ENCODE measurements at regions not wholly inside any gene's neighbourhood (a gene's known extent, or its start where the extent isn't known, plus 50 kb on each side); places are given as distances from the start of the nearest gene placed in this dataset.

DNA sequence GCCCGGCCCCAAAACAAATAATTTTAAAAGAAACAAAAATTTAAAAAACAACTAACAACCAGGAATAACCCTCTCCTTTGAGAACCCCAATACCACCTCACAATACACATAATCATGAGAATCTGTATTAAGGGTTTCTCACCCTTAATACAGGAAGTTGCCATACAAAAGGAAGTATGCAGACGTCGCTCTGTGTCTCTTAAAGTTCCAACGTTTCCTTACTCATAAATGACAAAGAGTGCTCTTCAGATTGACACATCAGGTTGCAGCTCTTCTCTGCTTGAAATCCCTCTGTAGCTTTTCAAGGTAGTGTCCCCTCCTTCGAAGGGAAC is 73.9 kb upstream of the IRF2 start:
- TF ChIP-seq, protein P1, sequence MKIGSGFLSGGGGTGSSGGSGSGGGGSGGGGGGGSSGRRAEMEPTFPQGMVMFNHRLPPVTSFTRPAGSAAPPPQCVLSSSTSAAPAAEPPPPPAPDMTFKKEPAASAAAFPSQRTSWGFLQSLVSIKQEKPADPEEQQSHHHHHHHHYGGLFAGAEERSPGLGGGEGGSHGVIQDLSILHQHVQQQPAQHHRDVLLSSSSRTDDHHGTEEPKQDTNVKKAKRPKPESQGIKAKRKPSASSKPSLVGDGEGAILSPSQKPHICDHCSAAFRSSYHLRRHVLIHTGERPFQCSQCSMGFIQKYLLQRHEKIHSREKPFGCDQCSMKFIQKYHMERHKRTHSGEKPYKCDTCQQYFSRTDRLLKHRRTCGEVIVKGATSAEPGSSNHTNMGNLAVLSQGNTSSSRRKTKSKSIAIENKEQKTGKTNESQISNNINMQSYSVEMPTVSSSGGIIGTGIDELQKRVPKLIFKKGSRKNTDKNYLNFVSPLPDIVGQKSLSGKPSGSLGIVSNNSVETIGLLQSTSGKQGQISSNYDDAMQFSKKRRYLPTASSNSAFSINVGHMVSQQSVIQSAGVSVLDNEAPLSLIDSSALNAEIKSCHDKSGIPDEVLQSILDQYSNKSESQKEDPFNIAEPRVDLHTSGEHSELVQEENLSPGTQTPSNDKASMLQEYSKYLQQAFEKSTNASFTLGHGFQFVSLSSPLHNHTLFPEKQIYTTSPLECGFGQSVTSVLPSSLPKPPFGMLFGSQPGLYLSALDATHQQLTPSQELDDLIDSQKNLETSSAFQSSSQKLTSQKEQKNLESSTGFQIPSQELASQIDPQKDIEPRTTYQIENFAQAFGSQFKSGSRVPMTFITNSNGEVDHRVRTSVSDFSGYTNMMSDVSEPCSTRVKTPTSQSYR (CRISPR knock-in tag; IDR thresholded peaks at IDR 0.05): no peak
- no peak for TF ChIP-seq TCF7 (CRISPR knock-in tag; IDR thresholded peaks at IDR 0.05; ENCODE audit: low read depth)
- no peak for TF ChIP-seq ZNF138 (CRISPR knock-in tag; conservative IDR thresholded peaks at IDR 0.05)
- TF ChIP-seq NR3C1 (CRISPR knock-in tag; conservative IDR thresholded peaks at IDR 0.05; ENCODE audit: low read depth): no peak
- no peak for TF ChIP-seq ZNF121 (CRISPR knock-in tag; IDR thresholded peaks at IDR 0.05)
- no peak for TF ChIP-seq FOXP1 (CRISPR knock-in tag; IDR thresholded peaks at IDR 0.05; ENCODE audit: borderline replicate concordance)
- TF ChIP-seq, protein P2, sequence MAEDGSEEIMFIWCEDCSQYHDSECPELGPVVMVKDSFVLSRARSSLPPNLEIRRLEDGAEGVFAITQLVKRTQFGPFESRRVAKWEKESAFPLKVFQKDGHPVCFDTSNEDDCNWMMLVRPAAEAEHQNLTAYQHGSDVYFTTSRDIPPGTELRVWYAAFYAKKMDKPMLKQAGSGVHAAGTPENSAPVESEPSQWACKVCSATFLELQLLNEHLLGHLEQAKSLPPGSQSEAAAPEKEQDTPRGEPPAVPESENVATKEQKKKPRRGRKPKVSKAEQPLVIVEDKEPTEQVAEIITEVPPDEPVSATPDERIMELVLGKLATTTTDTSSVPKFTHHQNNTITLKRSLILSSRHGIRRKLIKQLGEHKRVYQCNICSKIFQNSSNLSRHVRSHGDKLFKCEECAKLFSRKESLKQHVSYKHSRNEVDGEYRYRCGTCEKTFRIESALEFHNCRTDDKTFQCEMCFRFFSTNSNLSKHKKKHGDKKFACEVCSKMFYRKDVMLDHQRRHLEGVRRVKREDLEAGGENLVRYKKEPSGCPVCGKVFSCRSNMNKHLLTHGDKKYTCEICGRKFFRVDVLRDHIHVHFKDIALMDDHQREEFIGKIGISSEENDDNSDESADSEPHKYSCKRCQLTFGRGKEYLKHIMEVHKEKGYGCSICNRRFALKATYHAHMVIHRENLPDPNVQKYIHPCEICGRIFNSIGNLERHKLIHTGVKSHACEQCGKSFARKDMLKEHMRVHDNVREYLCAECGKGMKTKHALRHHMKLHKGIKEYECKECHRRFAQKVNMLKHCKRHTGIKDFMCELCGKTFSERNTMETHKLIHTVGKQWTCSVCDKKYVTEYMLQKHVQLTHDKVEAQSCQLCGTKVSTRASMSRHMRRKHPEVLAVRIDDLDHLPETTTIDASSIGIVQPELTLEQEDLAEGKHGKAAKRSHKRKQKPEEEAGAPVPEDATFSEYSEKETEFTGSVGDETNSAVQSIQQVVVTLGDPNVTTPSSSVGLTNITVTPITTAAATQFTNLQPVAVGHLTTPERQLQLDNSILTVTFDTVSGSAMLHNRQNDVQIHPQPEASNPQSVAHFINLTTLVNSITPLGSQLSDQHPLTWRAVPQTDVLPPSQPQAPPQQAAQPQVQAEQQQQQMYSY (CRISPR knock-in tag; IDR thresholded peaks at IDR 0.05): no peak
- TF ChIP-seq SOX15 (CRISPR knock-in tag; IDR thresholded peaks at IDR 0.05): no peak
- TF ChIP-seq NFYB (CRISPR knock-in tag; conservative IDR thresholded peaks at IDR 0.05; ENCODE audit: low read depth): no peak
- no peak for TF ChIP-seq MXD4 (CRISPR knock-in tag; IDR thresholded peaks at IDR 0.05; ENCODE audit: borderline replicate concordance)
- TF ChIP-seq, protein P3, sequence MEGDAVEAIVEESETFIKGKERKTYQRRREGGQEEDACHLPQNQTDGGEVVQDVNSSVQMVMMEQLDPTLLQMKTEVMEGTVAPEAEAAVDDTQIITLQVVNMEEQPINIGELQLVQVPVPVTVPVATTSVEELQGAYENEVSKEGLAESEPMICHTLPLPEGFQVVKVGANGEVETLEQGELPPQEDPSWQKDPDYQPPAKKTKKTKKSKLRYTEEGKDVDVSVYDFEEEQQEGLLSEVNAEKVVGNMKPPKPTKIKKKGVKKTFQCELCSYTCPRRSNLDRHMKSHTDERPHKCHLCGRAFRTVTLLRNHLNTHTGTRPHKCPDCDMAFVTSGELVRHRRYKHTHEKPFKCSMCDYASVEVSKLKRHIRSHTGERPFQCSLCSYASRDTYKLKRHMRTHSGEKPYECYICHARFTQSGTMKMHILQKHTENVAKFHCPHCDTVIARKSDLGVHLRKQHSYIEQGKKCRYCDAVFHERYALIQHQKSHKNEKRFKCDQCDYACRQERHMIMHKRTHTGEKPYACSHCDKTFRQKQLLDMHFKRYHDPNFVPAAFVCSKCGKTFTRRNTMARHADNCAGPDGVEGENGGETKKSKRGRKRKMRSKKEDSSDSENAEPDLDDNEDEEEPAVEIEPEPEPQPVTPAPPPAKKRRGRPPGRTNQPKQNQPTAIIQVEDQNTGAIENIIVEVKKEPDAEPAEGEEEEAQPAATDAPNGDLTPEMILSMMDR (IDR thresholded peaks at IDR 0.05): no peak
- no peak for TF ChIP-seq CREM (CRISPR knock-in tag; IDR thresholded peaks at IDR 0.05)
- TF ChIP-seq ETV6 (CRISPR knock-in tag; IDR thresholded peaks at IDR 0.05): no peak
- no peak for TF ChIP-seq GTF2I (CRISPR knock-in tag; conservative IDR thresholded peaks at IDR 0.05)
- TF ChIP-seq ESRRA (CRISPR knock-in tag; IDR thresholded peaks at IDR 0.05; ENCODE audit: borderline replicate concordance): no peak
- TF ChIP-seq ZNF232 (CRISPR knock-in tag; IDR thresholded peaks at IDR 0.05): no peak
- Mint-ChIP-seq H3K4me3 (peak overlapping the region; percentile 46), H3K27me3 (ENCODE audit: low read depth) (no peaks in the 10 kb centered on the region), H3K36me3 (no peaks in the 10 kb centered on the region), H3K27ac (peak overlapping the region; percentile 39), H3K4me1 (peaks cover 12% of the 10 kb centered on the region), H3K9me3 (peaks cover 10% of the 10 kb centered on the region)
- ATAC-seq (no peak; the same call in 1 of the 2 replicates), DNase-seq (ENCODE audit: low spot score) (no peak)
- POLR2A ChIA-PET: no interaction called here
- CTCF ChIA-PET: interaction anchor here (0.9 kb wide), 1 partner anchor 284 kb away, joined by 5 read pairs; no protein-coding TSS in a partner anchor

DNA sequence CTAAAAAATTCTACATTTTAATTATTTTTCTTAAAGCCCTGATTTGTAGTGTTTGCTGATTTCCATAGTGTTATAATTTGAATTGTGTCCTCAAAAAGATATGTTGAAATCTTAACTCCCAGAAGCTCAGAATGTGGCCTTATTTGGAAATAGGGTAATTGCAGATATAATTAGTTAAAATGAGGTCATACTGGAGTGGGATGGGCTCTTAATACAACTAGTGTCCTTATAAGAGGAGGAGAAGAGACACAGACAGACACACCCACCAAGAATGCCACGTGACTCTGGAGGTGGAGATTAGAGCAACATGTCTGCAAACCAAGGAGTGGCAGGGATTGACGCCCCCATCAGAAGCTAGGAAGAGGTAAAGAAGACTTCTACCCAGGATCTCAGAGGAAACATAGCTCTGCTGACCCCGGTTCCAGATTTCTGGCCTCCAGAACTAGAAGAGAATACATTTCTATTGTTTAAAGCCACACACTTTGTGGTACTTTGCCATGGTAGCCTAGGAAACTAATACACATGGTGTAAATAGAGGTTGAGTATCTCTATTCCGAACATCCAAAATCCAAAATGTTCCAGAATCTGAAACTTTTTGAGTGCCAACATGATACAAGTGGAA is 70.5 kb upstream of the IRF2 start:
- peaks cover 10% of the 10 kb centered on the region for H3K9me3 Mint-ChIP-seq
- H3K27me3 Mint-ChIP-seq (ENCODE audit: low read depth): no peaks in the 10 kb centered on the region
- peaks cover 12% of the 10 kb centered on the region for H3K4me1 Mint-ChIP-seq
- H3K27ac Mint-ChIP-seq: no peak overlapping the region
- no peak overlapping the region for H3K4me3 Mint-ChIP-seq
- DNase-seq (ENCODE audit: low spot score) (no peak), ATAC-seq (no peak)
- H3K36me3 Mint-ChIP-seq: no peaks in the 10 kb centered on the region
- ChIA-PET CTCF (no interaction called here), POLR2A (no interaction called here)
- TF ChIP-seq ELF4 (CRISPR knock-in tag; IDR thresholded peaks at IDR 0.05; ENCODE audit: low read depth): no peak
- TF ChIP-seq, protein P4, sequence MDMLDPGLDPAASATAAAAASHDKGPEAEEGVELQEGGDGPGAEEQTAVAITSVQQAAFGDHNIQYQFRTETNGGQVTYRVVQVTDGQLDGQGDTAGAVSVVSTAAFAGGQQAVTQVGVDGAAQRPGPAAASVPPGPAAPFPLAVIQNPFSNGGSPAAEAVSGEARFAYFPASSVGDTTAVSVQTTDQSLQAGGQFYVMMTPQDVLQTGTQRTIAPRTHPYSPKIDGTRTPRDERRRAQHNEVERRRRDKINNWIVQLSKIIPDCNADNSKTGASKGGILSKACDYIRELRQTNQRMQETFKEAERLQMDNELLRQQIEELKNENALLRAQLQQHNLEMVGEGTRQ (CRISPR knock-in tag; IDR thresholded peaks at IDR 0.05): peak; percentile 45; the same call in 1 of the 2 replicates
